Coronary artery (tissue), 2 donors: ENCODE measurements at regions not wholly inside any gene's neighbourhood (a gene's known extent, or its start where the extent isn't known, plus 50 kb on each side); places are given as distances from the start of the nearest gene placed in this dataset.

Experiments used
- DNase-seq: peaks from one replicate; pipeline ENCODE4 v3.0.0-alpha.2; 2017; ENCODE audit warnings: low spot score
- H3K27ac ChIP-seq, 2 donors: fragments of 200-600 bp; sonication (generic); one replicate each; pipeline ENCODE4 v1.5.1; 2016 to 2019
- H3K4me3 ChIP-seq: fragments of 200-600 bp; sonication (generic); 2 replicates; pipeline ENCODE4 v1.5.1; 2016; ENCODE audit warnings: mild to moderate bottlenecking, moderate library complexity
- TF ChIP-seq, protein P1 (sequence below): fragments of 200-600 bp; sonication (generic); IDR thresholded peaks from one replicate; pipeline ENCODE4 v1.5.1; 2019; ENCODE audit warnings: antibody characterized with exemption

DNA sequence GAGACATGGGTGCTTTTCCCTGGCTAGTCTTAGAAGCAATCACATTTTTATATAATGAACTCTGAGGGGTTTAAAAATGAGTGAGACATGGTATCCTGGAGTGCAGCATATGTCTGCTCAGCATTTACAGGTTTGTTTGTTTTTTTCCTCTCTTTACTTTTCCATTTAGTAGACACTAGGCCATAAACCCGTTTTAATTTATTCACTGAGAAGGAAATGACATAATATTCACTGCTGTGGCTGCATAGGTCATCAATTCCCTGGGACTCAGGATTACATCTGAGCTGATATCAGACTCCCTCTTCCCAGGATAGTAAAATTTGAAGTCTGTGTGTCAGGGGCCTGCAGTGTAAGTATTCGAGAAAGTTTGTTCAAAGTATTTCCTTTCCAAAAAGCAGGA is 178.9 kb upstream of the SPRY1 start:
- Histone ChIP-seq H3K4me3 (no peak overlapping the region), H3K27ac (no peak overlapping the region)
- TF ChIP-seq, protein P1, sequence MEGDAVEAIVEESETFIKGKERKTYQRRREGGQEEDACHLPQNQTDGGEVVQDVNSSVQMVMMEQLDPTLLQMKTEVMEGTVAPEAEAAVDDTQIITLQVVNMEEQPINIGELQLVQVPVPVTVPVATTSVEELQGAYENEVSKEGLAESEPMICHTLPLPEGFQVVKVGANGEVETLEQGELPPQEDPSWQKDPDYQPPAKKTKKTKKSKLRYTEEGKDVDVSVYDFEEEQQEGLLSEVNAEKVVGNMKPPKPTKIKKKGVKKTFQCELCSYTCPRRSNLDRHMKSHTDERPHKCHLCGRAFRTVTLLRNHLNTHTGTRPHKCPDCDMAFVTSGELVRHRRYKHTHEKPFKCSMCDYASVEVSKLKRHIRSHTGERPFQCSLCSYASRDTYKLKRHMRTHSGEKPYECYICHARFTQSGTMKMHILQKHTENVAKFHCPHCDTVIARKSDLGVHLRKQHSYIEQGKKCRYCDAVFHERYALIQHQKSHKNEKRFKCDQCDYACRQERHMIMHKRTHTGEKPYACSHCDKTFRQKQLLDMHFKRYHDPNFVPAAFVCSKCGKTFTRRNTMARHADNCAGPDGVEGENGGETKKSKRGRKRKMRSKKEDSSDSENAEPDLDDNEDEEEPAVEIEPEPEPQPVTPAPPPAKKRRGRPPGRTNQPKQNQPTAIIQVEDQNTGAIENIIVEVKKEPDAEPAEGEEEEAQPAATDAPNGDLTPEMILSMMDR: no peak
- DNase-seq: no peak

DNA sequence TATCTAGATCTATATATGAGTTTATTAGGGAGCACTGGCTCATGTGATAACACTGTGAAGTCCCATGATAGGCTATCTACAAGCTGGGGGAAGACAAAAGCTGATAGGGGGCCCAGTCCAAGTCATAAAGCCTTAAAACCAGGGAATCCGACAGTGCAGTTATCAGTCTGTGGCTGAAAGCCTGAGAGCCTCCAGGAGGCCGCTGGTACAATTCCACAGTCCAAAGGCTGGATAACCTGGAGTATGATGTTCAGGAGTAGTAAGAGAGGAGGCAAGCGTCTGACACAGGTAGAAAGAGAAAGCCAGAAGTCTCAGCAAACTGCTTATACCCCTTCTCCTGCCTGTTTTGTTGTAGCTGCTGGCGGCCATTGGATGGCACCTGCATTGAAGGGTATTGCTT is 177.6 kb upstream of the SPRY1 start:
- no peak overlapping the region for H3K4me3 ChIP-seq
- TF ChIP-seq, protein P1: no peak

DNA sequence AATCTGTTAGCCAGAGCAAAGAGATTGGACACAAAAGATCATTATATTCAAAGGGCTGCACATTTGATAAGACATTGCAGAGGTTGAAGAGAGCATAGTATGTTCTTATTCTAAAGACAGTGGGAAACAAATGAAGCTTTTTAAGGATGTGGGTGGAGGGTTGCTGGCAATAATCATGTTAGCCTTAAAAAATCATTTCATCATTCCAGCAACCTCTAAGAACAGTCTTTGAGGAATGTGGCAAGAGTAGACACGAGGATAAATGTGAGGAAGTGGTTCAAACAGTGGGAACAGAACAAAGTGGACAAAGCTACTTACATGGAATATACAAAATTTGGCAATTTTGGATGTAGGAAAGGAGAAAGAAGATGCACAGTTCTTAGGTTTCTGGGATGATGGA is 167.3 kb upstream of the SPRY1 start:
- DNase-seq: no peak
- TF ChIP-seq, protein P1: no peak
- H3K4me3 ChIP-seq: no peak overlapping the region
- no peak overlapping the region for H3K27ac ChIP-seq

More for the DNA sequence above, 177.6 kb upstream of the SPRY1 start:
- no peak overlapping the region for H3K27ac ChIP-seq
- no peak for DNase-seq

DNA sequence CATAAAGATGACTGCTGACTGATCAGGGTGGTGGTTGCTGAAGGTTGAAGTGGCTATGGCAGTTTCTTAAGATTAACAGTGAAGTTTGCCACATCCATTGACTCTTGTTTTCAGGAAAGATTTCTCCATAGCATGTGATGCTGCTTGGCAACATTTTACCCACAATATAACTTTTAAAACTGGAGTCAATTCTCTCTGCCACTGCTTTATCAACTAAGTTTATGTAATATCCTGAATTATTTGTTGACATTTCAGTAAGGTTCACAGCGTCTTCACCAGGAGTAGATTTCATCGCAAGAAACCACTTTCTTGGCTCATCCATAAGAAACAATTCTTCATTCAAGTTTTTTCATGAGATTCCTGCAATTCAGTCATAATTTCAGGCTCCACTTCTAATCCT is 166.5 kb upstream of the SPRY1 start:
- no peak overlapping the region for H3K4me3 ChIP-seq
- no peak for DNase-seq
- H3K27ac ChIP-seq: no peak overlapping the region
- TF ChIP-seq, protein P1: no peak

DNA sequence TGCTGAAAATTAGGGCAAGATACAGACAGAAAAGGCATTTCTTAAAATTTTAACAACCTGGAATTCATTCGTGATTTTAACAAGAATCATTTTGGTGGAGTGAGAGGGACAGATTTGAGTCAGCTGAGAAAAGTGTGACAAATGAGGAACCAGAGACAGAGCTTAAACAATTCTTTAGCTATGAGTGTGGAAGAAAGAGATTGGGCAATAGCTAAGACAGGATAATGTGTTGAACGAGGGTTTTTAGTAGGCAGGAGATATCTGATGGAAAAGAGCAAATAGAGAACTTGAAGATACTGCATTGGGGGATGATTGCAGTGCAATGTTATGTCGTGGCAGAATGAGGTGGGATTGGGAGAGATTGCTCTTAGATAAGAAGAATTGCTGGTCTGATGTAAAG is 164.2 kb upstream of the SPRY1 start:
- Histone ChIP-seq H3K27ac (no peak overlapping the region), H3K4me3 (no peak overlapping the region)
- no peak for DNase-seq
- TF ChIP-seq, protein P1: no peak

DNA sequence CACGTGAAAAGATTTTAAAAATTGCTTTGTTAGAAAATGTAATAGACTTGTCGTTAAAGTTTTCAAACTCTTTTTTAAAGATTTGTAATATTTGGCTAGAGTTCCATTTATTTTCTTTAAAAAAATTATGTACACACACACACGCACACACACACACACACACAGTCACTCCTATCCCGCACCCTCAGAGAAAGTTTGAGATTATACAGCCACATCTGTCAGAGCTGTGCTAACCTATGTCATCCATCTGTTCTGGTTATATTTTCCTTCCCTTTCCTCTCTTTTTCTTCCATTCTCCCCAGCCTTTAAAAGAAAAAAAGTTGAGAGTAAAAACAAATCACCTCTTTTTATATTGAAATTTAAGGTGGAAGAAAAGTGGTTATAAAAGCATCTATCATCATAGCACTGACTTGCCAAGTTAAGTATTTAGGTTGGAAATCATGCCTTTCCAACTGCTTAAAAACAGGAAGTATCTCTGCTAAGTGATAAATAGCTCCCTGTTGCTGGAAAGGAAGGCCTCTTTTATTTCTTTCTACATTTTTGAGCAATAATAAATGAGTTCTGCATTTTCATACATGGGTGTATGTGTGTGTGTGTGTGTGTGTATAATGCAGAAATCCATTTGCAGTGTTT is 163.3 kb upstream of the SPRY1 start:
- DNase-seq: no peak
- TF ChIP-seq, protein P1: no peak
- no peak overlapping the region for H3K27ac ChIP-seq
- no peak overlapping the region for H3K4me3 ChIP-seq

DNA sequence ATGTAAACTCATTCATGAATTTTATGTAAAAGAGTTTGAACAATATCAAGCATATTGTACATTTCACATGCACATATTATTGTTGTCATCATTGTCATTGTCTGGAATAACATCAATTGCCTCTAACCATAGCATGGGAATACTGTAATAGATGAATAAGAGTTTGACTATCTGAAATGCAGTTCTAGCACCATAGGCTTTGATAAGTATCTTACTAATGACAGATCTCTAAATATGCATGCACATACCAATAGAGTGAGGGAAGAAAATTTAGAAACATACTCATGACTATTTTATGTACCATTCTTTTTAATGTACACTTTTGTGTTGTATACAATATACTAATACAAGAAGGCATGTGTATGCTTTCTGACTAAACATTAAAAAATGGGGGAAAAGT is 161.6 kb upstream of the SPRY1 start:
- Histone ChIP-seq H3K27ac (no peak overlapping the region), H3K4me3 (no peak overlapping the region)
- TF ChIP-seq, protein P1: no peak
- DNase-seq: no peak
